Transverse colon (tissue), 4 donors: ENCODE measurements at regions not wholly inside any gene's neighbourhood (a gene's known extent, or its start where the extent isn't known, plus 50 kb on each side); places are given as distances from the start of the nearest gene placed in this dataset.

Source experiments
- CTCF ChIP-seq, 5 experiments: fragments of 200-600 bp in 3 of 5; fragments of 450-650 bp in 2 of 5; sonication (generic) in 3 of 5; IDR thresholded peaks; 1 replicate in 2 of 5; 2 replicates in 3 of 5; pipeline ENCODE4 v1.5.1; 2016 to 2017; ENCODE audit warnings: antibody characterized with exemption in 5 of 5, inconsistent platforms in 3 of 5, mild to moderate bottlenecking in 2 of 5, moderate library complexity in 1 of 5
- EP300 ChIP-seq: sonication (generic); formaldehyde crosslinking; IDR thresholded peaks from one replicate; pipeline ENCODE4 v1.6.1; 2017; ENCODE audit warnings: antibody characterized with exemption, low read depth
- POLR2A ChIP-seq: fragments of 450-650 bp; IDR thresholded peaks from one replicate; pipeline ENCODE4 v1.6.1; 2016; ENCODE audit warnings: antibody characterized with exemption, mild to moderate bottlenecking, moderate library complexity
- POLR2AphosphoS5 ChIP-seq, 3 donors: sonication (generic); formaldehyde crosslinking; IDR thresholded peaks; one replicate each; pipeline ENCODE4 v1.6.1; 2016; ENCODE audit warnings: antibody characterized with exemption in 3 of 3

- TF ChIP-seq CTCF (IDR thresholded peaks at IDR 0.05) (no peak), POLR2A (no peak), POLR2AphosphoS5 (IDR thresholded peaks at IDR 0.05) (no peak), EP300 (no peak)
Observed at GRCh38 chr12:114588061-114588460, 95.9 kb downstream of the TBX3 start.
